ENCODE measurements at regions not wholly inside any gene's neighbourhood (a gene's known extent, or its start where the extent isn't known, plus 50 kb on each side); places are given as distances from the start of the nearest gene placed in this dataset.

- peaks cover 0 to 4% of the 10 kb centered on the region in 2 donors for H3K4me1 Mint-ChIP-seq
- H3K9me3 ChIP-seq (ENCODE audit: control insufficient read depth, insufficient read depth, low read length) = no peaks in the 10 kb centered on the region
- no peak for ATAC-seq
- peaks cover 0 to 2% of the 10 kb centered on the region in 2 donors for H3K27me3 Mint-ChIP-seq (ENCODE audit: low read depth in 2 of 2)
- no peak overlapping the region for H3K27ac Mint-ChIP-seq
- no peaks in the 10 kb centered on the region for H3K36me3 ChIP-seq (ENCODE audit: control insufficient read depth, insufficient read depth, low read length)
- no peak overlapping the region for H3K4me3 Mint-ChIP-seq
- peaks cover 6% of the 10 kb centered on the region for H3K4me1 ChIP-seq (ENCODE audit: control insufficient read depth, insufficient read depth, low read length)
- H3K27me3 ChIP-seq (ENCODE audit: control insufficient read depth, insufficient read depth, low read length) = no peaks in the 10 kb centered on the region
- DNase-seq = peak in 1 of 2 donors; percentile 14
- no peak overlapping the region for H3K4me3 ChIP-seq (ENCODE audit: low read length)
- no peaks in the 10 kb centered on the region for H3K36me3 Mint-ChIP-seq
- no peak overlapping the region for H3K27ac ChIP-seq (ENCODE audit: low read length)
- TF ChIP-seq CTCF (IDR thresholded peaks at IDR 0.05) = no peak
- intact Hi-C loops (cut with micrococcal nuclease) = no loop called here
- WGBS (ENCODE audit: insufficient coverage) = 71% methylated on average over 6 of the region's 7 CpGs
- H3K9me3 Mint-ChIP-seq = peaks cover 0 to 1% of the 10 kb centered on the region in 2 donors
Observed at GRCh38 chr6:22028403-22029090, 268.3 kb downstream of the PRL start.

GRCh38 chr6:22029171-22029570, 267.7 kb downstream of the PRL start:
- Histone ChIP-seq H3K36me3 (ENCODE audit: control insufficient read depth, insufficient read depth, low read length) (no peaks in the 10 kb centered on the region), H3K27me3 (ENCODE audit: control insufficient read depth, insufficient read depth, low read length) (no peaks in the 10 kb centered on the region), H3K9me3 (ENCODE audit: control insufficient read depth, insufficient read depth, low read length) (no peaks in the 10 kb centered on the region), H3K4me1 (ENCODE audit: control insufficient read depth, insufficient read depth, low read length) (peaks cover 6% of the 10 kb centered on the region), H3K27ac (ENCODE audit: low read length) (no peak overlapping the region), H3K4me3 (ENCODE audit: low read length) (no peak overlapping the region)
- ATAC-seq (no peak), DNase-seq (no peak)
- Mint-ChIP-seq H3K27ac (no peak overlapping the region), H3K27me3 (ENCODE audit: low read depth in 2 of 2) (peaks cover 0 to 5% of the 10 kb centered on the region in 2 donors), H3K9me3 (peaks cover 0 to 2% of the 10 kb centered on the region in 2 donors), H3K4me1 (peaks cover 0 to 4% of the 10 kb centered on the region in 2 donors), H3K36me3 (no peaks in the 10 kb centered on the region), H3K4me3 (no peak overlapping the region)
- intact Hi-C loops (cut with micrococcal nuclease) = no loop called here
- TF ChIP-seq CTCF (IDR thresholded peaks at IDR 0.05) = no peak
- WGBS (ENCODE audit: insufficient coverage) = 30% methylated on average over 1 of the region's 2 CpGs

GRCh38 chr6:22030730-22031619, 265.9 kb downstream of the PRL start:
- Histone ChIP-seq H3K27me3 (ENCODE audit: control insufficient read depth, insufficient read depth, low read length) (no peaks in the 10 kb centered on the region), H3K9me3 (ENCODE audit: control insufficient read depth, insufficient read depth, low read length) (no peaks in the 10 kb centered on the region), H3K4me1 (ENCODE audit: control insufficient read depth, insufficient read depth, low read length) (no peaks in the 10 kb centered on the region), H3K4me3 (ENCODE audit: low read length) (no peak overlapping the region), H3K36me3 (ENCODE audit: control insufficient read depth, insufficient read depth, low read length) (no peaks in the 10 kb centered on the region), H3K27ac (ENCODE audit: low read length) (no peak overlapping the region)
- H3K27me3 Mint-ChIP-seq (ENCODE audit: low read depth in 2 of 2) = peaks cover 0 to 5% of the 10 kb centered on the region in 2 donors
- H3K36me3 Mint-ChIP-seq = no peaks in the 10 kb centered on the region
- 95% methylated on average over 5 of the region's 6 CpGs for WGBS (ENCODE audit: insufficient coverage)
- ATAC-seq (no peak), DNase-seq (no peak)
- no peak overlapping the region for H3K4me3 Mint-ChIP-seq
- no peak for TF ChIP-seq CTCF (IDR thresholded peaks at IDR 0.05)
- H3K27ac Mint-ChIP-seq = no peak overlapping the region
- intact Hi-C loops (cut with micrococcal nuclease) = no loop called here
- H3K9me3 Mint-ChIP-seq = peaks cover 0 to 2% of the 10 kb centered on the region in 2 donors
- peaks cover 0 to 4% of the 10 kb centered on the region in 2 donors for H3K4me1 Mint-ChIP-seq
